Stimulated activated CD4-positive, alpha-beta T cell treated with anti-CD3 and anti-CD28 coated beads, Interleukin-15, amount 100 ng/mL, for 24 hours (primary cell): ENCODE measurements at regions not wholly inside any gene's neighbourhood (a gene's known extent, or its start where the extent isn't known, plus 50 kb on each side); places are given as distances from the start of the nearest gene placed in this dataset.

ENCODE experiments used
- DNase-seq: peaks from one replicate; pipeline ENCODE4 v3.0.0-alpha.2; 2020

DNA sequence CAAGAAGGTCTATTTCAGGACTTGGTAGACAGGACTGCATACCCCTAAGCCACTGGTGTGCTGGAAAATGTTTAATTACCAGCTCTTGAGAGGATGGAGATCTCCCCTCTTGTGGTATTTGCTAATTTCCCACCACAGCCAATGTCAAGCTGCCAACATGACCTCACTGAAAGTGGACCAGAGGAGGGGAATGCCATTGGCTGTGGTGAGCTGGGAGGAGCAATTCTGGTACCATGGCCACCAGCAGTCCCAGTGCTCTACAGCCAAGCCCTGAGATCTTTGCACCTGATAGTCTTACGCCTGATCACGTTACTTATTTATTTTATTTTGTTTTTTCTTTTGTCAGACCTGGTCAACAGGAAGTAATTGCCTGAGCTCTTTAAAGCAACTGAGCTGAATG, 82.5 kb upstream of the BCL6 start:
- DNase-seq: no peak

DNA sequence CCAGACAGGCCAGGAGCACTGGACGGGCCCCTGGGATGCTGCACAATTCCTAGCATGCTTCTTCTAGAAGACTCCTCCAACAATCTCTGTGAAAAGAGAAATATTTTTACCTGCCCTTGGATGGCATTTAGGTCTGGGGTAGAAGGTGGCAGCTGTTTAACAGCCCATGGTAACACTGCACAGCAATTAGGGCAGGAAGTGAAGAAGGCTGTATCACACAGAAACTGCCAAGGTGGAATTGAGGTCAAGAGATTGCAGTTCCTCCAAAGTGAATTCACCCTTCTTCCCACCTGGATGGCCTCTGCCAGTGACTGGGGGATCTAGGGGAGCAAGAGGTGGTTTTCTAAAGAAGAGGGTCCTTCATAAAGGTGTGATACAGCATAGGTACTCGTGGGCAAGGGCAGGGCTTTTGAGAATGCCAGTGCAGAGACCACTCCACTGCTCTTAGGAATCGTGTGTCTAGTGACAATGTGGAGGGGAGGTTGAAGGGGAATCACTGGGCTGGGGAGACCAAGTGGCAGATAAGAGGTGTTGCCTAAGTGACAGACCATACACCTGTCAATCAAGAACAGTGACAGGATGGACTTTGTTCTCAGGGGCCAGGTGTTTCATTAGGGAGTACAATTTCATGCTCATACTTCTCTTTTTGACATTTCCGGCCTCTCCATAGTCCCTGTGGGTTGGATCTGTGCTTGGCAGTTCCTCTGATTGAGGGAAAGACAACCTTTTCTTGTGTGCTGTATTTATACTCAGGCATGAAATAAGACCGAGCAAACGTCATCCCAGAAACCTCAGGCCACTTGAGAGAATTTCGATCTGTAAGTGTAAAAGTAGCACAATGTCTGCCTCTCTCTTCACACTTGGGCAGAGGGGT, 83.5 kb upstream of the BCL6 start:
- DNase-seq: no peak

DNA sequence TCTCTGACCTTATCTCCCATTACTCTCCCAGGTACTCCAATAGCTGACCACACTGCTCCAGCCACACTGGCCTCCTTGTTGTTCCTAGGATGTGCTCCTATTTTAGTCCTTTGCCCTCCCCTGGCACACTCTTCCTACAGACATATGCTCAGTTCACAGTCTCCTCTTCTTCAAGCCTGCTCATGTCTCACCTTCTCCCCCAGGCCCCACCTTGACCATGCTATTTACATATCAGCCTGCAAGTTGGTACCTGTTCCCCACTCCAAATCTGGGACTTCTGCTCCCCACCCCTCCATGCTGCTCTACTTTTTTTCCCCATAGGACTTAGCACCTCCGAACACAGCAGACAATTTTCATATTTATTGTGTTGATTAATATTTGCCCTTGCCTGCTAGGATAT, 84.9 kb upstream of the BCL6 start:
- DNase-seq: no peak

DNA sequence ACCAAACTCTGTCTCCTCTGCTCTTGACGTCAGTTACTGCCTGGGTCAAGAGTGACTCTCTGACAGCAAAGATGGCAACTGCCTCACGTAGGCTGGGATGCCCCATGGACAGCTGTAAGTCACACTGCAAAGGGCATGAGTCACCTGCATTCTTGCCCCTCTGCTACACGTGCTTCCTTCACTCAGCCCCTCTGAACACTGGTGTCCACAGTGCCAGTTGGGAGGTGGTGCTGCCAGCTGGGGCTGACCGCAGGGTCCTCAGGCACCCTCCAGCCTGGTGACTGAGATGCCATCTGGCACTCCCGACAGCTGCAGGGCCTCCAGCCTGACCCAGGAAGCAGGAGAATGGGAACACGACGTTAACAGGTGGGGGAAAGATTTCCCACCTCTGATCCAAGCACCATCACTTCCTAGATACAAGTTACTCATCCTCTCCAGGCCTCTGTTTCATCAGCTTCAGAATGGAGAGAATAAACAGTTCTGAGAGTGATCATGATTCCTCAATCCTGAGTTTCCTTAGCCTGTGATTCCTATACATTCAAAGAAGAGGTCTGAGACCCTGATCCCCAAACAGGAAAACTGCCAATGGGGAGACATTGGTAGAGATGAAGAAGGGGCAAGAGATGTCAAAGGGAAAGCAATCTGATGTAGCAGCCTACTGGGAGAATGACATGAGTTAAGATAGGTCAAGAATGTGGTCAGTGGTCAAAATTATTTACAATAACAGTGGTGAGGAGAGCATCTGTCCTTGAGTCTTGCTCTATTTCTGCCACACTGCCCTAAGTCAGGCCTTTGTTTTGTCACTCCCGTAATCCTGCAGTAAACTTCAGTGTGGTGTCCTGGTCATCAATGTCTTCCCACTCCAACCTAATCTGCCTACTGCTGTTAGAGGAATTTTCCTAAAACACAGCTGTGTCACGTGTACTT, 86.1 kb upstream of the BCL6 start:
- no peak for DNase-seq

DNA sequence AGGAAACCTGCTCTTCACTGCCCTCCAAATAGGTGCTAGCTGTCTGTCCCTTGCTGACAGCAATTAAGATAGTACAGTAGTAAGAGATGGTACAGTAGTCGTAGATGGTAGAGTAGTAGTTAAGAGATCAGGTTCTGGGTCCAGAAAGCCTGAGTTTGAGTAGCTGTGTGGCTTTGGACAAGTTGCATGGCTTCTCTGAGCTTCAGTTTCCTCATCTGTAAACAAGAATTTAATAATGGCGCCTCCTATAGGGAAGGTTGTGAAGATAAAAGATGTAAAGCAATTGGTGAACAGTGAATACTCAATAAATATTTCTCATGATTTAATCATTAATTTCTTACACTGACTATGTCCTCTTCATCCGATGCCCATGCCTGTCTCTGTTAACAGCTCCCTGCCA, 86.9 kb upstream of the BCL6 start:
- DNase-seq: no peak

DNA sequence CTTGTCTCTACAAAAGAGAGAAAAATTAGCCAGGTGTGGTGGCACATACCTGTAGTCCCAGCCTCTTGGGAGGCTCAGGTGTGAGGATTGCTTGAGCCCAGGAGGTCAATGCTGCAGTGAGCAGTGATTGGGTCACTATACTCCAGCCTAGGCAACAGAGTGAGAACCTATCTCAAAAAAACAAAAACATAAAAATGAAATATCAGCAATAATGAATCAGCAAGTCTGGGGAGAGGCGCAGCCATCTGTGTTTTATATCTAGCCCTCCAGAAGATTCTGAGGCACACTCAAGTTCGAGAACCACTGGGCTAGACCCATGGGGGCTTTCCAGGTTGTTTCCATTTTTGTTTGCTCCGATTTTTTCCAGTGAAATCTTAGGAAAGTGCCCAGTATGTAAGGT, 88.1 kb upstream of the BCL6 start:
- DNase-seq: no peak

DNA sequence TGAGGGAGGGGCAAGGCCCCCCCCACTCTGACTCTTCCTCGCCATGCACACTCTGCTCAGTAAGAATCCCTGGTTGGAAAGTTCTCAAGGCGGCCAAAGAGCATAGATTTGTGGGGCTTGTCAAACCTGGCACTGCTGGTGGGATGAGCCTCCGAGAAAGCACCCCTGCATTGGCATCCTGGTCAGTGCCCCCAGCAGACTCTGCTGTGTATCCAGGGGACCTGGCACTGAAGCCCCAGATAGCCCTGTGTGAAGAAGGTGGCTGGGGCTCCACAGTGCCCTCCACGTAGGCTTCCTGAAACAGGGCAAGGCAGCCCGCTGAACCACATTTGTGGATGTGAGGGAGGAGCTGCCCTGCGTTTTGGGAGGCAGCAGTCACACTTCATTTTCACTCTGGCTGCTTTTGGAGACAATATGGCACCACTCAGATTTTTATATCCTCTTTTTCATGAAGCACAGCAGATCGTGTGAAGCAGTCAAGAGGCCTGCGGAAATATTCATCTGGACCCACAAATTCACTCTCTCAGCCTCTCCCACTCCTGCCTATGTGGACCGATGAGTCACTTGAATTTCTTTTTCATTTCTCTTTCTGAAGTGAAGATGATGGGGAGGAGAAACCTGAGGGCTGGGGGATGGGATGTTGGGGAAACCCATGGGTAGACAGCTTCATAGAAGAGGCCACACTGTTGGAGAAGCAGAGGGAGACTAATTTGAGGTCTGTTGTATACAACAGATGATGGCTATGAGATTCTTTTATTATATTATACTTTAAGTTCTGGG, 88.7 kb upstream of the BCL6 start:
- DNase-seq: peak; percentile 69

DNA sequence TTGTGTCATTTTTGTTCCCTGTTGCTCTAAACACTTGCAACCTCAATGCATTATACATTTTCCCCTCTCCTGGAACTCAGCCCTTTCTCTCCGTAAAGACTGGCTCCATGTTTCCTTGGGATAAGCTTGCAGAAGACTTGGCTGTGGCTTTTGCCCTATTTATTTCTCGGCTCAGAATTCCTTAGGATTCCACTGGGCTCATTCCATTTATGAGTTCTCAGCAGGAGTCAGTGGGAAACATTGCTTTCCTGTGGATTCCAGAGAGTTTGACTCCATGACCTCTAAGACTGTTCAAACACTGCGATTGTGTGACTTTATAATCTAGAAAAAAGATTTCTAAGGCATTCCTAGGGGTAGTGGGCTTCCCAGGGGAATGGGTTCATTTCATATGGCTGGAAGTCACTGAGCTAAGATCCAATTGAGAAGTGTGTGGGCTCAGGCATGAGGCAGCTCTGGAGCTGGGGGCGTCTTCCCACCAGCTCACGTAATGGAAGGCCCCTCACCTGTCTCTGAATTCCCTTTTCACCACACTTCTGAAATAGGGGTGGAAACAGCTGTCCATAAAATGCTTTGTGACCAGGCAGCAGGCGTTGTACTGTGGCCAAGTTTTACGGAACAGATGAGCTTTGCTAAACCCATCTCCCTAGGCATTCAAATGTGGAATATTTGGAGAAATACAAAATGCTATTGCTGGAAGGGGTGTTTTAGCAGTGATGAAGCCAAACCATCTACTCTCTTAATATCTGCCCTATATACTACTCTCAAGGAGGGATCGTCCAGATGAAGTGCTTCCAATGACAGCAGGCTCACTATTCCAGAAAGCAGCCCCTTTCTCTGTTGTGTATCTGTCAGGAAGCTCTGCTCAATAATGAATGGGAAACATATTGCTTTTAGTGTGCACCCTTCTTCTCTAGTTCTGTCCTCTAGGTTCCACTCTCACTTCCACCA, 91.8 kb upstream of the BCL6 start:
- no peak for DNase-seq

DNA sequence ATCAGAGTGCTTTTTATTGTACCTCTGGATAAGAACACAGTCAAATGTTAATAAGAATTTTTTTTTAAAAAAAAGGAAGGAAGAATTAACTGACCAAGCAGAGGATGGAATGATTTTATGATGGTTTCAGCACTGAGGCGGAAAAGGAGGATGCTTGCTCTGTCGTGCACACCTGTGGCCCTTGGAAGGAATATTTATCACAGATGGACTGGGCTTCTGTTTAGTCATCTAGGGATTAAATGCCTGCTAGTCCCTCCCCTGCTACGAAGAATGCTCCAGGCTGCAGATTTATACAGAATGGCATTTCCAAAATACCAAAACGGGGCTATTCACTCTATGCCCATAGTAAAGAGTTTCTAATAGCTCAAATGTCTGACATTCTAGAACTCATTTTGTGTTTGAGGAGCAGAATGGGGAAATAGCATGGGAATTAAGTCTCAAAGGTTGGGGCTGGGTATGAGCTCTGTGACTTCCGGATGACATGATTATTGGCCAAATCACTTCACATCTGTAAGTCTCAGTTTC, 92.8 kb upstream of the BCL6 start:
- no peak for DNase-seq

DNA sequence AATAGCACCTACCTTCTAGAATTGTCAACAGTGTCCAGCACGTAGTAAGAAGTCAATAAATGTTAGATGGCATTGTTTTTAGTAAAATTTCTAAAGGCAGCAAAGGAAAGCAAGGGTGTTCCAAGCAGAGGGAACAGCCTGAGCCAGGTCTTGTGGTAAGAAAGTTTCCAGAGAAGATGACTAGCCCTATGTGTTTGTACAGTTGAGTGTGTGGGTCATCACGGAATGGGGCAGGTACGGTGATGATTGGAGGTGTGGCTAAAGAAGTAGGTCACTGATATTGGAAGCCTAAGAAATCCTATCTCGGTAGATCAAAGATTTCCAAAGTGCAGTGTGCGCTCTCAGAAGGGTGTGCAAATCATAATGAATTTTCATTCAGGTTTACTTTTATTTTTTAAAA, 94.2 kb upstream of the BCL6 start:
- DNase-seq: no peak

DNA sequence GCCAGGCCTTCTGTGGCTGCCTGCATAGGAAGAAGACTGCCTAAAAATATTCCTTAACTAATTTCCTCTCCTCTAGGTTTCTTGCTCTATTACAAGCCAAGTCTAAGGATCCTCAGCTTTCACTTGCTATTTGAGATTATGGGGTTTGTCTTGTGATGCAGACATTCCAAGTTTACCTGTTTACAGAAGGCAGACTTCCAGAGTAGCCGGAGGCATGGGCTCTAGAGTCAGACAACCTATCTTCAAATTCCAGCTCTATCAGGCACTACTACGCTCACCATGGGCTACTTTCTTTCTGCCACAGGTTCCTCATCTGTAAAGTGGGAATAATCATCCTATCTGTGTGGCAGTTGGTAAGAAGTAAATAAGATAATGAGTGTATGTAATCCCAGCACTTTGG, 95.6 kb upstream of the BCL6 start:
- no peak for DNase-seq

DNA sequence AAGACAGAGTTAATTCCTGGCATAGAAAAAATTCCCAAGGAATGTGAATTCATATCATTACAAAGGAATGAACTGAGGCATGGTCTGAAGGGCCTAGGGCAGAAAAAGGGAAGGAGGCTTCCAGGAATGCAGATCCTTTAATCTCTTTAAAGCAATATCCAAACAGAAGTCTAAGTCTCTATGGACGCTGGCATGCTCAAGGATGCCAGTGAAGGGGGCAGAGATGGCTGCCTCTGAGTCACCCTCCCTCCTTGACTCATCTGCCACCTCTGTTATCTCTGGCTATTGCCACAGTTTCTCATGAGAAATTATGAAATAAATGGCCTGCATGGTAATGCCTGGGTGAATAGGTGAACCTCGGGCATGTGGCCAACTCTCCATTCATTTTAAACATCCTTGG, 96.3 kb upstream of the BCL6 start:
- peak; percentile 24 for DNase-seq

DNA sequence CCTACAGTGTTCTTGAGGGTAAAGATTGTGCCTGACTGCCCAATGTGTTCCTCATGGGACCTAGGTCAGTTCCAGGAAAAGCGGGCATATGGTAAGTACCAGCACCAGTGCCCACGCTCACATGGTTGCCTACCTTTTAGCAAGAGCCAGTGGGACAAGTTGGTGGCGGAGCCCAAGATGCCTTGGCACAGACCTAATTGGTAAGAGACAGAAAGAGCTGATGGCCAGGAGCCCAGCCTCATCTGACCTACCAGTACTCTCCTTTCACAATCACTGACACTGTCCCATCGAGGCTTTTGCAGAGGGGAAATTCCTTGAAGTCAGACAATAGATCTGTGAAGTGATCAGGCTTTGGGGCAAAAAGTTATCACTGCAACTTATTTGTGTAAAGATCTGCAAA, 98.4 kb upstream of the BCL6 start:
- DNase-seq: no peak

DNA sequence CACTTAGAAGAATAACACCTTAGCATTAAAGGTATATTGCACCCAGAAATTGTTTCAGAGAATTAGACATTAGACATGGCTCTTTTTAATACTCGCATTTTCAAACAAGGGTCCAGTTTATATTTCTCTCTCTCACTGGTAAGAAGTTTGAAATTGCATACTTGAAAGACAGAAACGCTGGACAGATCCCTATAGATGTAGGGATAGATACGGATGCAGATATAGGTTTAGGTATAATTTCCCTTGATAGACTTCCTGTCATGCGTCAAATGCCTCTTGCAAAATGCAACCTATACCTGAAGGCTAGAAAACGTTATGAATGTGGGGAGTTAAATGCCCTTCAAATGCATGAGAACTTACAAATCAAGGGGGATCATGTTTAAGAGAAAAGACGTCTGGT, 99.4 kb upstream of the BCL6 start:
- no peak for DNase-seq

DNA sequence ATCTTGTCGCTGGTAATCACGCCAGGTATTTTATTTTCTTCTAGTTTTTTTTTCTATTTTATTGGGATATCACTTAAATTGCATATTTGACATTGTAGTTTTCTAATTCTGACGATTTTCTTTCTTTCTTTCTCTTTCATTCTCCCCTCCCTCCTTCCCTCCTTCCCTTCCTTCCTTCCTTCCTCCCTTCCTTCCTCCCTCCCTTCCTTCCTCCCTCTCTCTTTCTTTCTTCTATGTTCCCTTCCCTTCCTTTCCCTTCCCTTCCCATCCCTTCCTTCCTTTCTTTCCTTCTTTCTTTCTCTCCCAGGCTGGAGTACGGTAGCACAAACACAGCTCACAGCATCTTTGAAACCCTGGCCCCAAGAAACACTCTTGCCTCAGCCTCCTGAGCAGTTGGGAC, 100.6 kb upstream of the BCL6 start:
- no peak for DNase-seq

DNA sequence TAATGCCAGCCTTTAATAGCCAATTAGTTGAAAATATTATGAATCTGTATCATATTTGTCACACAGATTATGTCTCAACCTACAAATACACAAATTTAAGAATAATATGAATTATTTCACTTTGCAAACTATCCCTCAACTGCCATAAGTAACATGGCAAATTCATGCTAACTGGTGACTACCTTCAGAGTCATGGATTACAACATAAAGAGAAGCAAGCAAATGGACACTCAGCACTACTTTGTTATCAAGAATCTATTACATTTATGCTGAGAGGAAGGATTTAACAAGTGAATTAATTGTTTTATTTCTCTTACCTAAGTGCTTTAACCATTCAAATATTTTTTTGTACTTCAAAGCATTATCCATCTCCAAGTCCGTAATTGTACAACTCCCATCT, 103.1 kb upstream of the BCL6 start:
- DNase-seq: no peak

DNA sequence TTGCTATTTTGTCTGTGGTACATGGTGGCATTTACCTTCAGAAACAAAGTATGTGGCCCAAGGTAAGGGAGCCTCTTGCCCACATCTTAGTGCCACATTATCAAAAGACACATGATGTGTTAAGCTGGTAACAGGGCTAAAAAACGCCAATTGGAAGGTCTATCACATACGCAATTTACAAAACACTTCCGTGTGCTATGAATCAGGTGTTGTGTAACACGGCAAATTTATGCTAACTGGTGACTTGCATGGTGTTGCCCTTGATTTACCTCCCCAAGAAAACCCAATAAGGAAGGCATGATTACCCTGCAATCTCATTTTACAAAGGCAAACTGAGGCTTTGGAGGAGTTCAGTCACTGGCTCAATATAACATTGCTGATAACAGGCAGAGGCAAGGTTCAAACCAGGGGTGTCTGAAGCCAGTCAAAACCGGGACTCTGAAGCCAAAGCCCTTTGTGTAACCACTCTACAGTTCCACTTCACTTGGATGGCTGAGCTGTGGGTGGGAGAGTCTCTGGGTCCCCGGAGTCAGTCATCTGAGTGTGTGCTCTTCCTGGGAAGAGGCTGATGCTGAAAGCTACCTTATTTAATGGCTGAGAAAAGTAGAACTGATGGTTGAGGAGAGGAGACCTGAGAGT, 103.9 kb upstream of the BCL6 start:
- DNase-seq: no peak

DNA sequence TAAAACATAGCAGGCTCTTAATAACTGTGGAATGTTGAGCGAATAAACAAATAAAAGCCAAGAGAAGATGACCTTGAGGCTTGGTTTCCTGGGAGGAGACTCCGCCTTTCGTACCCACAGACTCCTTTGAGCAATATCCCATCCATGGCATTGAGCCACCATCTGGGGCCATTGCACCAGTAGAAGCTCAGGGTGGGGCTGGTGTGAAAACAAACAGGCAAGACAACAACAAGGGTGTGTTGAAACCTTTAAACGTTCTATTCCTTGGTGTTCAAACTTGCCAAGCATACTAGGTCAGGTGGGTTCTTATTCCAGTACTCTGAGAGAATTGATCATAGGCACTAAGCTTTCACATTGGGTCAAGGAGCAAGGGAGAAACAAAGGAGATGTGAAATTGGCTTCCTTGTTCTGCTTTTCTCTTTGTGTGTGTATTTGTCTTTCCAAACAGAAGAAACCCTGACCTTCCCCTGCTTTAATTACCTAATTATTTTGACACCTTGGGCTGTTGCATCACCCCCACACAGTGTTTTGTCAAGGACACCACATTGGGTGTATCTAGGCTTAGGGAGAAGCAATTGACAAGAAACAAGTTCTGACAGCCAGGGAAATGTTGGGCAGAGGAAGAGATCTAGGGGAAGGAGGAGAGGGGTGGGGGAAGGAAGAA, 105.1 kb upstream of the BCL6 start:
- no peak for DNase-seq

DNA sequence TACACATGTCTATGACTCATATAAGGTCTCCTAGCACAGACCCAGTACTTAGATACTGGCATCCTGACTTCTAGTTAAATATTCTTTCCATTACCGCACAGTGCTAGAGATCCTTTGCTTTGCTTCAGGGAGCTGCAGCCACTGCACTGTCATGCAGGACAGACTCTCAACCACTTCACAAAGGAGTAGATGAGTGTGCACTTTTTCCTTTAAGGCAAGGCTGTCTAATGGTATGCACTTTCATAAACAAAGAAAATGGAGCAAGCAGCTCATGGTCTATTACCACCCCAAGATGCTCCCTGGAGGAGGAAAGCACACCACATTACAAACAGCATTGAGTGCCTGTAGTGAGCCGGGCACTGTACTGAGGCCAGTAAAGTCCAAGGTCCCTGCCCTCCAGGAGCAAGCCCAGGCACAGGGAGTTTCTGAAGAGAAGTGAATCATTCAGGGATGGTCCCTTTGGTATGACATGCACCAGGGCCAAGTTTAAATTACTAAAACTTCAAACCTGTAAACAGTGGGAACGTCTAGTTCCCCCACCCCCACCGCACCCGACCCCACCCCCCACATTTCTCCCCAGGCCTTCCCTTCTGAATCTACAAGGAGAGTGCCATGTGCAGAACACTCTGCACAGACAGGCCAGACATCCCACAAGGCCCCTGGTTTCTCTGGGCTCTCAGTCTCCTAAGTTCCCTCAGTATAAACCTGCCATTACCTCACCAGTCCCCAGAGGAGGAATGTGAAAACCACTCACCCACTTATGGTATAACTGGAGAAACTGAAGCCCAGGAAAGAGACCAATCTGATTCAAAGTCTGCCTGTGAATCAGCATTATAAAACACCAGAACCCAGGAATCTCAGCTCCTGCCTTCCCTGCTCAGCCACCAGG, 107.8 kb upstream of the BCL6 start:
- no peak for DNase-seq

DNA sequence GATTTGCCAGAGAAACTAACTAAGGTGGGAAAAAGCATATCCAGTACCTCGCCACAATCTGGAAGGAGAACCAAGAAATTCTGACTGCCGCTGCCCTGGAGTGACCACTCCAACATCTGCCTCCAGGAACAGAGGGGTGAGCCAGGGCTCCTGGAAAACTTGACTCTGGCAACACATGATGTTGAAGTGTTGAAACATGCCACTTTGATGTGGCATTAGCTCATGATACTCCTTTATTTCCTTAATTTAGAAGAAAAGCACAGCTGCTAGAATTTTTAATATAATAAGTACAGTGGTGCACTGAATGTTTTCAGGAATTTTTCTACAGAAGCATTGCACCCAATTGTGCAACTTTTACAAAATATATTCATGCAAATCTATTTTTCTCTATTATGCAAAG, 109.9 kb upstream of the BCL6 start:
- DNase-seq: no peak
